IMR-90 (cell line): ENCODE measurements at regions not wholly inside any gene's neighbourhood (a gene's known extent, or its start where the extent isn't known, plus 50 kb on each side); places are given as distances from the start of the nearest gene placed in this dataset.

ENCODE experiments used
- CEBPB ChIP-seq: IDR thresholded peaks from 2 replicates; pipeline ENCODE4 v1.6.1; 2012; ENCODE audit warnings: low read depth, low read length, improper control_type of control experiment
- CTCF ChIP-seq: conservative IDR thresholded peaks from 2 replicates; pipeline ENCODE4 v1.5.1; 2012; ENCODE audit warnings: mild to moderate bottlenecking, low read depth, low read length, improper control_type of control experiment
- FOS ChIP-seq: fragments of 150-350 bp; IDR thresholded peaks from 2 replicates; pipeline ENCODE4 v1.6.1; 2016; ENCODE audit warnings: low read depth, low read length
- MAFK ChIP-seq: IDR thresholded peaks from 2 replicates; pipeline ENCODE4 v1.6.1; 2012; ENCODE audit warnings: low read depth, low read length, improper control_type of control experiment
- MXI1 ChIP-seq: IDR thresholded peaks from 2 replicates; pipeline ENCODE4 v1.6.1; 2012; ENCODE audit warnings: low read depth, mild to moderate bottlenecking, low read length, moderate library complexity, borderline replicate concordance
- NFE2L2 ChIP-seq: fragments of 150-350 bp; IDR thresholded peaks from 2 replicates; pipeline ENCODE4 v1.6.1; 2016; ENCODE audit warnings: low read depth, mild to moderate bottlenecking, low read length
- POLR2A ChIP-seq: IDR thresholded peaks from 2 replicates; pipeline ENCODE4 v1.6.1; 2012; ENCODE audit warnings: mild to moderate bottlenecking, low read depth, low read length
- RCOR1 ChIP-seq: IDR thresholded peaks from 2 replicates; pipeline ENCODE4 v1.6.1; 2012; ENCODE audit warnings: mild to moderate bottlenecking, low read length, improper control_type of control experiment; ENCODE audit not compliant: insufficient replicate concordance
- RFX5 ChIP-seq: IDR thresholded peaks from 2 replicates; pipeline ENCODE4 v1.8.0; 2012; ENCODE audit warnings: low read depth, mild to moderate bottlenecking, low read length, moderate library complexity

GRCh38 chr2:151083856-151084795 lies 177.5 kb downstream of the RBM43 start:
- no peak for TF ChIP-seq POLR2A
- no peak for TF ChIP-seq CTCF
- TF ChIP-seq RFX5 = no peak
- no peak for TF ChIP-seq NFE2L2
- no peak for TF ChIP-seq CEBPB
- TF ChIP-seq MXI1 = no peak
- no peak for TF ChIP-seq FOS
- TF ChIP-seq MAFK = no peak
- no peak for TF ChIP-seq RCOR1
